LNCAP (cell line): ENCODE measurements at regions not wholly inside any gene's neighbourhood (a gene's known extent, or its start where the extent isn't known, plus 50 kb on each side); places are given as distances from the start of the nearest gene placed in this dataset.

Experiments used
- TF ChIP-seq, protein P1 (sequence below): fragments of 450-650 bp; IDR thresholded peaks from 2 replicates; pipeline ENCODE4 v1.5.1; 2017; ENCODE audit warnings: mild to moderate bottlenecking

DNA sequence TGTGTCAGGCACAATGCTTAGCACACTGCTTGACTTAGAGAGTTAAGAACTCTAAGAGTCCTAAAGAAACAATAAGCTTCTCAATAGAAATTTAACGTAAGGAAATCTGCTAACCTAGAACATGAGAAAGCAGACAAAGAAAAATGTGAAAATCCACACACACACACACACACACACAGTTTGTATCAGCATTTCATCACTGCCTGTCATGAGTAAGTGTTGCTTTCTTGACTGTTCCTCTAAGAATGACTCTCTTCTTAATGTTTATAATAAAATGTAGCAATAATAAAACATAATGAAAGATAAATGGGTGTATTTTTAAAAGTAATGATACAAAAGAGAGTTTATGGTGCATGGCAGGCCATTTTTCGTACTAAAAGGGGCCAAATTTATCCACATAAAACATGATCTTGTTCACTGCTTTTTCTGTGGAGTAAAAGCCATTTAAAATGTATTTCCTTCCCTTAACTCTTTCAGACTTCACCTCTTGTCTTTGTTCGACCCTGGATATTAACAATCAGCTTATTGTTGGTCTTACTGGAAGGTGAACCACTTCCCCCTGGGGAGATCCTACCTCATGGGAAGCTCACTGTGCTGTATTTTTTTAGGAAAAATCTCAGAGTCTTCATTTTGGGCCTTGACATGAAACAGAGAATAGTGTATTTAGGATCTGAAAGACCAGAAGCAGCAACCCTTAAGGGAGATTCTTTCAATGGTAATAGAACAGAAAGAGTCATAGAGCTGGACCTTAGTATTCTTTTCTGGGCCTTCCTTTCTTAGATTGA lies 107.3 kb upstream of the ANKRD55 start:
- TF ChIP-seq, protein P1, sequence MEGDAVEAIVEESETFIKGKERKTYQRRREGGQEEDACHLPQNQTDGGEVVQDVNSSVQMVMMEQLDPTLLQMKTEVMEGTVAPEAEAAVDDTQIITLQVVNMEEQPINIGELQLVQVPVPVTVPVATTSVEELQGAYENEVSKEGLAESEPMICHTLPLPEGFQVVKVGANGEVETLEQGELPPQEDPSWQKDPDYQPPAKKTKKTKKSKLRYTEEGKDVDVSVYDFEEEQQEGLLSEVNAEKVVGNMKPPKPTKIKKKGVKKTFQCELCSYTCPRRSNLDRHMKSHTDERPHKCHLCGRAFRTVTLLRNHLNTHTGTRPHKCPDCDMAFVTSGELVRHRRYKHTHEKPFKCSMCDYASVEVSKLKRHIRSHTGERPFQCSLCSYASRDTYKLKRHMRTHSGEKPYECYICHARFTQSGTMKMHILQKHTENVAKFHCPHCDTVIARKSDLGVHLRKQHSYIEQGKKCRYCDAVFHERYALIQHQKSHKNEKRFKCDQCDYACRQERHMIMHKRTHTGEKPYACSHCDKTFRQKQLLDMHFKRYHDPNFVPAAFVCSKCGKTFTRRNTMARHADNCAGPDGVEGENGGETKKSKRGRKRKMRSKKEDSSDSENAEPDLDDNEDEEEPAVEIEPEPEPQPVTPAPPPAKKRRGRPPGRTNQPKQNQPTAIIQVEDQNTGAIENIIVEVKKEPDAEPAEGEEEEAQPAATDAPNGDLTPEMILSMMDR = no peak

DNA sequence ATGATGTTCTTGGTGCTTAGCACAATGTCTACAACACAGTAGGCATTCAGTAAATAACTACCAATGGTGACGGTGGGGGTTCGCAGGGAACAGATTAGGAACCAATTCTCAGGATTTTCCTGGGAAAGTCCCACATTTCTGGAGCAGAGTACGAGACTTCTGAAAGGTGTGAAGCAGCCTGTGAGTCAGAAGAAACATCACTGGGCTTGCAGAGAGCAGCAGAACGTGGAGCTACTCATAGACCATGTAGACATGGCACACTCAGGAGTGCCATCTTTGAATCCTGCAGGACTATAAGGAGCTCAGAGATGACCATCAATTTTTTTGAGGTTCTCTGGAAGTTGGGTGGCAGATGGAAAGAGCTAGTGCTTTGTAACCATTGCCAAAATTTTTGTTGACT lies 106.6 kb upstream of the ANKRD55 start:
- TF ChIP-seq, protein P1 = no peak

DNA sequence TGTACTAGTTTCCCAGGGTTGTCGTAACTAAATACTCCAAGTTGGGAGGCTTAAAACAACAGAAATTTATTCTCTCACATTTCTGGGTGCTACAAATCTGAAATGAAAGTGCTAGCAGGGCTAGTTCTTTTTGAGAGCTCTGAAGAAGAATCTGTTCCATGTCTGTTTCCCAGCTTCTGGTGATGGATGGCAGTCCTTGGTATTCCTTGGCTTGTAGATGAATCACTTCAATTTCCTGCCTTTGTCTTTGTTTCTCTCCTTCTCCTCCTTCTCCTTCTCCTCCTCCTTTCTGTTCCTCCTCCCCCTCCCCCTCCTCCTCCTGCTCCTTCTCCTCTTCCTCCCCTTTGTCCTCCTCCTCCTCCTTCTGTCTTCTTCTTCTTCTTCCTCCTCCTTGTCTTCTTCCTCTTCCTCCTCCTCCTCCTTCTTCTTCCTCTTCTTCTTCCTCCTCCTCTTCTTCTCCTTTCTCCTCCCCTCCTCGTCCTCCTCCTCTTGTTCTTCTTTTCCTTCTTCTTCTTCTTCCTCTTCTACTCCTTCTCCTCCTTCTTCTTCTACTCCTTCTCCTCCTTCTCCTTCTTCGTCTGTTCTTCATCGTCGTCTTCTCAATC lies 104.7 kb upstream of the ANKRD55 start:
- TF ChIP-seq, protein P1 = no peak

DNA sequence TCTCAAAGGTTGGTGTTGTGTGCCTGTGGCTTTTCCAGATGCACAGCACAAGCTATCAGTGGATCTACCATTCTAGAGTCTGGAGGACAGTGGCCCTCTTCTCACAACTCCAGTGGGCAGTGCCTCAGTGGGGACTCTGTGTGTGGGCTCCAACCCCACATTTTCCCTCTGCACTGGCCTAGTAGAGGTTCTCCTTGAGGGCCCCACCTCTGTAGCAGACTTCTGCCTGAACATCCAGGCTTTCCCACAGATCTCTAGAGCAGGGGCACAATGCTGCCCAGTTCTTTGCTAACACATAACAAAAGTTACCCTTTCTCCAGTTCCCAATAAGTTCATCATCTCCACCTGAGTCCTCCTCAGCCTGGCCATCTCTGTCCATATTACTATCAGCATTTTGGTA lies 102.1 kb upstream of the ANKRD55 start:
- TF ChIP-seq, protein P1 = no peak

DNA sequence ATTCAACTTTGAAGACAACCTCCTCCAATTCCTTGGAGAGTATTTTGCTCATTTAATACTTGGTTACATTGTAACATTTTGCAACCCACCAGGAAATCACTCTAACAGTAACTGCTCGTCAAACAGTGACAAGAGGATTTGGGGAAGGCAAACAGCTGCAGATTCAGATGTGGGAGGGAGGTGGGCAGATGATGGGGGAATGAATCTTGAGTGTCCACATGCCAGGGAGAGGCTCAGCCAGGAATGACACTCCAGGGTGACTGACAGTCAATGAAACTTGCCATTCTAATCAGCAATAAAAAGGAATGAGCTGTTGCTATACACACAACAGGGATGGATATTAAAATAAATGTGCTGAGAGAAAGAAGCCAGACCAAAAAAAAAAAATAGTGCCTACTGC lies 97.7 kb upstream of the ANKRD55 start:
- TF ChIP-seq, protein P1 = no peak

DNA sequence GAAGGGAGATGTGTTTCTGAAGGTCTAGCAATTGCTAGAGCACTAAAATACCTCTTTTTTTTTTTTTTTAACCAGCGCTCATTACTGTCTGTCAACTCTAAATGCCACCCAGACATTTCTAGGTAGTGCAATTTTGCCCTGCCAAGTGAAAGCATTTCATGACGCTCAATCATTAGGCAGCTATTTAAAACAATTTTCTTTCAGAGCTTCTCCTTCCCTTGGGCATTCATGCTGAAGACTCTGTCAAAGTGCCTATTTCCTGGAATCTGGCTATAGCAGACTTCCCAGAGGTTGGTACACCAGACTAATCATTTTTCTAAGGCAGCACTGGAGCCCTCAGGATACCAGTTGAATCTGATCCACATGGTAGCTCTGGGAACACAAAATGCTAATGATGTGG lies 97.0 kb upstream of the ANKRD55 start:
- TF ChIP-seq, protein P1 = no peak

DNA sequence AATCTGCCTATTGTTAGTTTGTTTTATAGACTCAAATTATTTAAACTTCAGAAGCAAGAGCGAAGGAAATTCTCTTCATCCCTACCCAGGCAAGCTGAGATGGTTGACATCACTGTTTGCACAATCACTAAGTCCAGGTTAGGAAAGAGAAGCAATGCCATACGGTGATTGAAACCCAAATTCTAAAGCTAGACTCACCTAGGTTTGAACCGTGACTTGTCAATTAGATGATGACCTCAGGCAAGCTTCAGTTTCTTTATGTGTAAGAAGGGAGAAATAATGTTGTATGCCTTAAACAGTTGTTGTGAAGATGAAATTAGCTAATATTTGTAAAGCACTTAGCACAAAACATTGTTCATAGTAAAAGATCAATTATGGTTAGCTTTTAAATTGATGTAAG lies 96.5 kb upstream of the ANKRD55 start:
- TF ChIP-seq, protein P1 = no peak
